ENCODE measurements at regions not wholly inside any gene's neighbourhood (a gene's known extent, or its start where the extent isn't known, plus 50 kb on each side); places are given as distances from the start of the nearest gene placed in this dataset.

GRCh38 chr18:64322189-64322588, 173.3 kb upstream of the LINC00305 start:
- Histone ChIP-seq H3K4me3 (no peak overlapping the region), H3K36me3 (no peaks in the 10 kb centered on the region), H3K4me1 (no peaks in the 10 kb centered on the region), H3K9me3 (peaks cover 0 to 8% (median 0%) of the 10 kb centered on the region in 11 donors), H3K27ac (no peak overlapping the region), H3K27me3 (no peaks in the 10 kb centered on the region)
- ATAC-seq (no peak), DNase-seq (no peak)
- intact Hi-C loops (cut with DNase I) = loop anchor here in 1 of 10 donors (10.0 kb wide), 1 partner anchor 53 kb away; no protein-coding TSS in a partner anchor
- 76 to 79% methylated on average over 1 of the region's 1 CpG for WGBS, 2 donors
- TF ChIP-seq CTCF (IDR thresholded peaks at IDR 0.05) = no peak

GRCh38 chr18:64318547-64318946, 169.7 kb upstream of the LINC00305 start:
- H3K36me3 ChIP-seq = no peaks in the 10 kb centered on the region
- H3K27me3 ChIP-seq = no peaks in the 10 kb centered on the region
- TF ChIP-seq CTCF (IDR thresholded peaks at IDR 0.05) = no peak
- no peak for ATAC-seq
- WGBS, 2 donors = 91 to 95% methylated on average over 1 of the region's 1 CpG
- H3K27ac ChIP-seq = no peak overlapping the region
- DNase-seq = no peak
- intact Hi-C loops (cut with DNase I) = no loop called here
- H3K9me3 ChIP-seq = peaks cover 0 to 29% (median 14%) of the 10 kb centered on the region in 11 donors
- no peaks in the 10 kb centered on the region for H3K4me1 ChIP-seq
- H3K4me3 ChIP-seq = no peak overlapping the region

GRCh38 chr18:64311859-64312258, 163.0 kb upstream of the LINC00305 start:
- Histone ChIP-seq H3K27ac (no peak overlapping the region), H3K27me3 (no peaks in the 10 kb centered on the region), H3K4me1 (no peaks in the 10 kb centered on the region), H3K4me3 (no peak overlapping the region), H3K9me3 (peaks cover 0 to 20% (median 10%) of the 10 kb centered on the region in 11 donors), H3K36me3 (no peaks in the 10 kb centered on the region)
- WGBS, 2 donors = 69 to 73% methylated on average over 4 of the region's 4 CpGs
- intact Hi-C loops (cut with DNase I) = no loop called here
- no peak for DNase-seq
- ATAC-seq = no peak
- TF ChIP-seq CTCF (IDR thresholded peaks at IDR 0.05) = no peak

- no peak for TF ChIP-seq CTCF (IDR thresholded peaks at IDR 0.05)
- ATAC-seq (no peak), DNase-seq (no peak)
- Histone ChIP-seq H3K36me3 (no peaks in the 10 kb centered on the region), H3K9me3 (no peaks in the 10 kb centered on the region), H3K4me3 (no peak overlapping the region), H3K27me3 (no peaks in the 10 kb centered on the region), H3K4me1 (no peaks in the 10 kb centered on the region), H3K27ac (no peak overlapping the region)
- intact Hi-C loops (cut with DNase I) = loop anchor here in 1 of 10 donors (10.0 kb wide), 1 partner anchor 49 kb away; no protein-coding TSS in a partner anchor
- 94 to 96% methylated on average over 6 of the region's 6 CpGs for WGBS, 2 donors
Observed at GRCh38 chr18:64295839-64296238, 147.0 kb upstream of the LINC00305 start.

Measured in heart right ventricle (tissue), 16 donors.